IPS DF 6.9 (cell line): ENCODE measurements at regions not wholly inside any gene's neighbourhood (a gene's known extent, or its start where the extent isn't known, plus 50 kb on each side); places are given as distances from the start of the nearest gene placed in this dataset.

Experiments used
- DNase-seq: peaks from one replicate; pipeline ENCODE4 v3.0.0-alpha.2; 2013; ENCODE audit warnings: low read depth, low spot score
- H3K27ac ChIP-seq: one replicate; pipeline ENCODE4 v1.5.1; 2013; ENCODE audit warnings: low read length, control low read depth
- H3K27me3 ChIP-seq: 2 replicates; pipeline ENCODE4 v1.6.1; 2013; ENCODE audit warnings: mild to moderate bottlenecking, low read length; ENCODE audit not compliant: control insufficient read depth, insufficient read depth
- H3K36me3 ChIP-seq: 2 replicates; pipeline ENCODE4 v1.6.1; 2013; ENCODE audit warnings: low read length; ENCODE audit not compliant: control insufficient read depth, insufficient read depth
- H3K4me1 ChIP-seq: 2 replicates; pipeline ENCODE4 v1.6.1; 2013; ENCODE audit warnings: low read length; ENCODE audit not compliant: control insufficient read depth, insufficient read depth
- H3K4me3 ChIP-seq: 2 replicates; pipeline ENCODE4 v1.5.1; 2013; ENCODE audit warnings: mild to moderate bottlenecking, low read length
- H3K9me3 ChIP-seq: 2 replicates; pipeline ENCODE4 v1.6.1; 2013; ENCODE audit warnings: low read length, inconsistent platforms; ENCODE audit not compliant: control insufficient read depth, insufficient read depth
- WGBS: extraction: QIAGEN DNeasy Blood & Tissue Kit; methylation state at CpG from one replicate; pipeline ENCODE4 v1.1.7; 2013; ENCODE audit warnings: mixed read lengths, missing lambda C conversion rate; ENCODE audit not compliant: insufficient read length, insufficient coverage; 5-methylcytosine and 5-hydroxymethylcytosine counted together

- DNase-seq = no peak
- Histone ChIP-seq H3K9me3 (no peaks in the 10 kb centered on the region), H3K27ac (no peak overlapping the region), H3K4me3 (no peak overlapping the region), H3K36me3 (no peaks in the 10 kb centered on the region), H3K4me1 (no peaks in the 10 kb centered on the region), H3K27me3 (no peaks in the 10 kb centered on the region)
- WGBS = no CpG with 5 or more reads among the region's 4 CpGs
Measured at GRCh38 chr9:4362281-4362680, 62.4 kb upstream of the GLIS3 start.

- H3K27me3 ChIP-seq = no peaks in the 10 kb centered on the region
- no peaks in the 10 kb centered on the region for H3K9me3 ChIP-seq
Measured at GRCh38 chr9:4359016-4359415, 59.1 kb upstream of the GLIS3 start.

GRCh38 chr9:4357929-4358328 is 58.1 kb upstream of the GLIS3 start:
- Histone ChIP-seq H3K4me1 (no peaks in the 10 kb centered on the region), H3K4me3 (no peak overlapping the region), H3K9me3 (no peaks in the 10 kb centered on the region), H3K36me3 (no peaks in the 10 kb centered on the region), H3K27ac (no peak overlapping the region), H3K27me3 (no peaks in the 10 kb centered on the region)
- no peak for DNase-seq
- no CpG with 5 or more reads among the region's 3 CpGs for WGBS

More at GRCh38 chr9:4359016-4359415, 59.1 kb upstream of the GLIS3 start:
- DNase-seq = no peak
- no peaks in the 10 kb centered on the region for H3K4me1 ChIP-seq
- no peaks in the 10 kb centered on the region for H3K36me3 ChIP-seq
- H3K27ac ChIP-seq = no peak overlapping the region
- WGBS = no CpG with 5 or more reads among the region's 8 CpGs
- H3K4me3 ChIP-seq = no peak overlapping the region

GRCh38 chr9:4356306-4356705 is 56.4 kb upstream of the GLIS3 start:
- WGBS = no CpG with 5 or more reads among the region's 2 CpGs
- no peaks in the 10 kb centered on the region for H3K27me3 ChIP-seq
- H3K27ac ChIP-seq = no peak overlapping the region
- H3K36me3 ChIP-seq = no peaks in the 10 kb centered on the region
- no peaks in the 10 kb centered on the region for H3K4me1 ChIP-seq
- DNase-seq = no peak
- H3K4me3 ChIP-seq = no peak overlapping the region
- no peaks in the 10 kb centered on the region for H3K9me3 ChIP-seq

- H3K9me3 ChIP-seq = no peaks in the 10 kb centered on the region
Measured at GRCh38 chr9:4353236-4353635, 53.4 kb upstream of the GLIS3 start.

GRCh38 chr9:4349816-4350418 is 50.0 kb upstream of the GLIS3 start:
- no CpG with 5 or more reads among the region's 9 CpGs for WGBS
- H3K4me3 ChIP-seq = no peak overlapping the region
- 0 out of 2 replicates have a peak, but pooled peaks cover 1% of the 10 kb centered on the region for H3K4me1 ChIP-seq
- no peaks in the 10 kb centered on the region for H3K27me3 ChIP-seq
- H3K9me3 ChIP-seq = no peaks in the 10 kb centered on the region
- no peak for DNase-seq
- no peak overlapping the region for H3K27ac ChIP-seq
- H3K36me3 ChIP-seq = no peaks in the 10 kb centered on the region

More at GRCh38 chr9:4353236-4353635, 53.4 kb upstream of the GLIS3 start:
- no peak for DNase-seq
- Histone ChIP-seq H3K36me3 (no peaks in the 10 kb centered on the region), H3K27me3 (no peaks in the 10 kb centered on the region), H3K4me1 (no peaks in the 10 kb centered on the region), H3K4me3 (no peak overlapping the region), H3K27ac (no peak overlapping the region)
- no CpG with 5 or more reads among the region's 3 CpGs for WGBS
